GM21529 (cell line): ENCODE measurements at regions not wholly inside any gene's neighbourhood (a gene's known extent, or its start where the extent isn't known, plus 50 kb on each side); places are given as distances from the start of the nearest gene placed in this dataset.

Experiments
- ATAC-seq: cut with Tn5 transposase; IDR thresholded peaks from one replicate; pipeline ENCODE4 v1.9.1; 2021; ENCODE audit not compliant: unreplicated experiment

GRCh38 chr11:92383430-92383829, 158.8 kb downstream of the FAT3 start:
- no peak for ATAC-seq

- no peak for ATAC-seq
Measured at GRCh38 chr11:92384358-92384757, 159.7 kb downstream of the FAT3 start.

GRCh38 chr11:92384802-92385201, 160.2 kb downstream of the FAT3 start:
- ATAC-seq: no peak

DNA sequence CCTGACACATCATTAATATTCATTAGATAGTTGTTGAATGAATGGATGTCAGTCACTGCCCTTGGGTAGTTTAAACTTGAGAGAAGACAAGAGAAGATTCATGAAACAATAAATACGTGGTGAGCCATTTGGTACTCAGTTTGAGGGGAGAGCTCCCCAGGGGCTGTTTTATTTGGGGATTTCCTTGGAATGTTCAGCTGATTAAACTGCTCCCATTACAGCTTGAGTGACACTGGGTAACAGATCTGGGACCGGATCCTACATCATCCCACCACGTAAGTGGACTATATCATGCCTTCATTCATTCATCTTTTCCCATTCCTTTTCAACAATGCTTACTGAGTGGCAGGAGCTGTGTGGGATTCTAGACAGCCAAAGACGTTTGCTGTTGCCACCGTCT, 162.0 kb downstream of the FAT3 start:
- no peak for ATAC-seq

DNA sequence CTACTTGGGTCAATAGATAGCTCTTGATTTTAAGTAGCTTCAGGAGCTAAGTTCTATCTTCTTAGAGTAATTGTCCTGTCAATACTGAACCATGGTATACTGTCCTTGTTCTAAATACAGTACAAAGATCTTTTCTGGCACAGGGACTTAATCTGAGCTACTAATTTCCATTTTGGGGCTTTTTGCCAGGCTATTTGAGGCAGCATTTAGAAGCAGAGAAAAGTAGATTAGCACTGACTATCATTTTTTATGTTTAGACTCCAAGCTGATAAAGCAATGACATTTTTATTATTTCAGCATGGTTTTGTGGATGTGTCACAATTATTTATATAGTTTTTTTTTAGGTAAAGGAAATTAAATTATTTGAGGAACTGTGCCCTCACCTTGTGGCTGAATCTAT, 163.2 kb downstream of the FAT3 start:
- no peak for ATAC-seq

DNA sequence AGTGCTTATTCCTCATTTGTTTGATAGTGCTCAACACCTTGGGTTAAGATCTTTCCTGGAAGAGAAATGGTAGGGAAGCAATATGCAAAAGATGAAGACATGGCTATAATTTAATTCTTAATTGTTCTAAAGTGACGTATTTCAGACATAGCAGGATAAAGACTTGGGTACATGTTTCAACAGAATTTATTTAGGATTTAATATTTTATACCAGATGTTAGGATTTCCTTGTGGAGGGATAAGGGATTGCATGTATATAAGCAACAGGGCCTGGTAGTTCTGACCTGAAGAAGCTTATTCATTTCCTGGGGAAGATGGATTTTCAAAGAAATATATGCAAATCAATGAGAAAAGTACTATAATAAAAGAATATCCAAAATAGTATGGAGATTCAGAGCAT, 163.8 kb downstream of the FAT3 start:
- no peak for ATAC-seq

- ATAC-seq: no peak
Measured at GRCh38 chr11:92390783-92391182, 166.2 kb downstream of the FAT3 start.

- ATAC-seq: no peak
Measured at GRCh38 chr11:92391364-92391763, 166.7 kb downstream of the FAT3 start.

DNA sequence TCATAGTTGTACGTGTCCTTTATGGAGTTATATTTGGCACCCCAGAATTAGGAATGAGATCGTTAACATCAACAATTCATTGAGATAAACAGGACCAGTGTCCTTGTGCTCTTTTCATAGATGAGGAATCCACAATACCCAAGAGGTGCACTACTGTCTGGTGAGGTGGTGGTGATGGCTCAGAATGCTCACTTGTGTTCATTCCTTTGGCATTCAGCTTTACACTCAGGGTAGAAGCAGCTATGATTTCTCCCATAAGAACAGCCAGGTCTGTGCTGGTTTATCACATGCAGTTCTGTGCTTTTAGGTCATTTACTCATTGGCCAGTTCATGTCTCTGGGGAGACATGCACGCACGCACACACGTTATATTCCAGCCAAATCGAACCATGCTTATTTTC, 167.2 kb downstream of the FAT3 start:
- no peak for ATAC-seq

- ATAC-seq: no peak
Measured at GRCh38 chr11:92393218-92393617, 168.6 kb downstream of the FAT3 start.

DNA sequence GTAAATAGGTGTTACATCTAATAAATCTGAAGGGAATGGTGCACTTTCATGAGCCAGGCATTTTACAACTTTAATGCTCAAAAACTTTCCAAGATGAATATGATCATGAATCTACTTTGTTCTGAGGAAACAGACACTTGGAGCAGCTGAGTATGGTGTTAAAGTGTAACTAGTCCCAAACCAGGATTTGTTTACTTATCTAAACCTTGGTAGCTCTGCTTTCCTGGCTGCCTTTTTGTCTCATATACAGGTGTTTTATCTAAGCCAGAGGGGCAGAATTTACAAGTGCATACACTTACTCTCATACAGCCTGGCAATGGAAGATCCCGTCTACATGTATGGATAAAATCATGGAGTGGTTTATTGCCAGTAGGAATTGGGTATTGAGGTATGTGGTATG, 171.5 kb downstream of the FAT3 start:
- no peak for ATAC-seq

DNA sequence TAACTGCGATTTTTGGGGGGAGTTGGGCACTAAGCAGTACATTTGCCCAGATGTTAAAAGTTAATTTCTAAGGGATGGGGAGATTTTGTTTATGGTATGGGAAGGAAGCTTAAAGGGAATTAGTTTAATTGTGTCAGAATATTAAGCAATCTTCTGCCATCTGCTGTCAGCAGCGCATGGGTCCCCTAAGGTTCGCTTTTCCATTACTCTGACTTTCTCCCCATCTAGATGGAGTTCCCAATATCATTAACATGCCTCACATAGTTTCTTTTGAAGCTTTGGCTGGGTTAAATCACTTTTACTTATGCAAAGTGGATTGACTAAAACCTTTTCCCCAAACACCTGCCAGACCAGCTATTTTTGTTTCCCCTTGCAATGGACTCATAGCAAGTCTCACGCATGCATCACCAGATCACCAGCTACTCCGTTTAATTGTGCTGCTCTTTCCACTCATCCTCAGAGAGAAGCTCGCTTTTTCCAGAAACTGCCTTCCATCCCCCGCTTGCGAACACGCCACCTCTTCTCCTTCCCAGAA, 172.7 kb downstream of the FAT3 start:
- ATAC-seq: no peak

GRCh38 chr11:92399705-92400104, 175.1 kb downstream of the FAT3 start:
- ATAC-seq: no peak

GRCh38 chr11:92401520-92401919, 176.9 kb downstream of the FAT3 start:
- ATAC-seq: no peak

DNA sequence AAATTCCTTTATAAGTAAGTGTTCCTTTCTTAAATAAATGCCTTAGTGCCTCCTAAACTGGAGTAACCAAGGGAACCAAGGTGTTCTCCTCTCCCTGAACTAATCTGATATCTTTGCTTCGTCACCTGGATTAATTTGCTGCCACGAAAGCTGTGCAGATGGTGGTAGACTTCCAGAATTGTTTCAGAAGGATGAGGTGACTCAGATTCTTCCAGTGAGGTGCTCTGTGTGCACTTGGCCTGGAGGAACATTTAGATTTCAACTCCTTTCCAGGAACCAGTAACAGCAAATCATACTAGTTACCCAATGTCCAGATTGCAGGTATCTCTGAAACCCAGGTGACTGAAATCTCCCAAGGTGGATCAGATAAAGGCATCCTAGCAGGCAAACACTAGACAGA, 181.9 kb downstream of the FAT3 start:
- ATAC-seq: no peak

DNA sequence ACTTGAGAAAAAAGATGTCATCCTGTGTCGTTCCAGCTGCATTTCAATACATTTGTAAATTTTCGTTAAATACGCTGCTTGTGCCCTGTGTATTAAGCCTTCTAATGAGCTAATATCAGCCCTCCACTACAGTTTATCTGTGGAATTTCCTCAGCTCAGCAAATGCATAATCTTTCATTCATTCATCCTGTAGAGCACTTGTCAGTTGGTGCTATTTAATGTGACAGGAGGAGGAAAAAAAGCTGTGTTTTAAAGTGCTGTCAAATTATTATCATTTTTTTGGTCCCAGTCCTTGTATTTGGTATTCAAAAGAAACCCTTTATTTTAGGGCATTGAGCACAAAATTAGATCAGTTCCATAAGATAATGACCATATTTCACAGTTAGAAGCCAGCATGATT, 184.7 kb downstream of the FAT3 start:
- no peak for ATAC-seq

DNA sequence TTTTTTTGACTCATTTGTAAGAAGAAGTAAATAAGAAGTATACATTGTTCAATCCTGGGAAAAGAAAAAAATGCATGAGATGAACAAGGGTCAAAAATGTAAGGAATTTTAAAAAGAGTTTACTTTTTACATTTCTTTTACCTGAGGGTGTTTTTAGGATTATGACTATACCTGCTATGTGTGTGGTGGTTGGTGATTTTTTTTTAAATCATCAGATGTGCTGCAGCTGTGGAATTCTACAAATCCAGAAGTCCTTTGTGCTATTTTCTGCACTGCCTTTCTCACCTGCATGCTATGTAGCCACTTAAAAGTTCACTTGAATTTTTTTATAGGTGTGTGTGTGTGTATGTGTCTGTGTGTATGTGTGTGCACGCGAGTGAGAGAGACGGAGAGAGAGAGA, 185.3 kb downstream of the FAT3 start:
- ATAC-seq: no peak

DNA sequence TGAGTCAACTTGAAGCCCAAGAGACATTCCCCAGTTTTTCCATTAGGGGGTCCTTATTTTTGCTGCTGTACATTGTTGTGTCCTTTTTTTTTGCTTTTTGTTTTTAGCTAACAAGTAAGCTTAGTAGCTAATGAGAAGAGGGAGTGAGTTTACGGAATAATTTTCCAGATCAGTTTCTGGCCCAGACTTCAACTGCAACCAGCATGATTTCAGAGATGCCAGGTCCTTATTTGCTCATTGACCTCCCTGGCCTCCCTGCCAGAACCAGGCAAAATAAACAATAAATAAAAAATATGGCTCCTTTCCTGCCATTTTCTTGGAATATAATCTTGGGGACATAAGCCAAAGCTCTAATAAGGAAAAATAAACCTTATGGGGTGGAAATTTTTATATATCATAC, 185.9 kb downstream of the FAT3 start:
- no peak for ATAC-seq

DNA sequence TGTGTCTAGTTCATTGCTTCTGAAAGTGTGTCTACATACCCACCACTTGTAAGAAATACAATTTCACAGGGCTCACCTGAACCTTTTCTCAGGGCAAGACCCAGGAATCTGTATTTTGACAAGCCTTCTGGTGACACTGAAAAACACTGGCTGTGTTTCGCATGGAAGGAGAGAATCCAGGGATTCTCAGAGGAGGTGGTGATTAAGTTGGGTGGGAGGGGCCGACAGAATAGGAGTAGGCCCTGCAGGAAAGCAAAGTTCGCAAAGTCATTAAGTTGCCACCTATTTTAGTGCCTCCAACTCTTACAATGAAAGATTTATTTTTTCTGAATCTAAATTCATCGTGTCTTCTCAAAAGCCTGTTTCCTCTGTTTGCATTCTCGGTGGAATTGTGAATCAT, 186.8 kb downstream of the FAT3 start:
- no peak for ATAC-seq

DNA sequence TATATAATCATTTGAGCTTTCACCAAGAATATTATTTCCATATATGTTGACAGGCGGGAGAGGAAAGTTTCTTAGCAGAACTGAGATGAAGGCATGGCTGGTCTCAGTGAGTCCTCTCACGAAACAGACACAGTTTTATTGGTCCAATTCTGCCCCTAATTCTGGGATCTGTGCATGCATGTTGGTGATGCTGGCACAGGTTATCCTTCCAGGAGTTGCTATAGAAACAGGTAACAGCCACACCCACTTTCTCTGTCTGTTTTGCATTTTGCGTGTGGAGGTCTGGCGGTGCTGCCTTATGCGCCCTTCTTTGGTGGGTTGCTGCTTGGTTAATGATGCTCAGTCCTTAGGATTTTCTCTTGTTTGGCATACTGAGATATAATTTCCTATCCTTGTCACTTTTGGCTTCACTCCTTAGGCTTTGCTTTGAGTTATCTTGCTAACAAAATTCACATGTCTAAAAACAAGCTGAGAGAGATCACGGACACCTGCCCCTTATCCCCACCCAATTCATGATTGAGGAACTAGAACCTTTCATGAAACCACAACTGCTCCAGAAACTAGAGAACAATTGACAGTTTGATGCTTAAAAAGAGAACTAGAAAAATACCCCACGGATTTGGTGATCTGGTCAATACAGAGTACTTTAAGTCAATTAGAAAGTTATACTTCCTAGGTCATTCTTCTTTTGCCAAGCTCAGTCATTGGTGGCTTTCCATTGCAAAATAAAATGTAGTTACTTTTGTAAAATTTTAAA, 189.3 kb downstream of the FAT3 start:
- ATAC-seq: no peak

DNA sequence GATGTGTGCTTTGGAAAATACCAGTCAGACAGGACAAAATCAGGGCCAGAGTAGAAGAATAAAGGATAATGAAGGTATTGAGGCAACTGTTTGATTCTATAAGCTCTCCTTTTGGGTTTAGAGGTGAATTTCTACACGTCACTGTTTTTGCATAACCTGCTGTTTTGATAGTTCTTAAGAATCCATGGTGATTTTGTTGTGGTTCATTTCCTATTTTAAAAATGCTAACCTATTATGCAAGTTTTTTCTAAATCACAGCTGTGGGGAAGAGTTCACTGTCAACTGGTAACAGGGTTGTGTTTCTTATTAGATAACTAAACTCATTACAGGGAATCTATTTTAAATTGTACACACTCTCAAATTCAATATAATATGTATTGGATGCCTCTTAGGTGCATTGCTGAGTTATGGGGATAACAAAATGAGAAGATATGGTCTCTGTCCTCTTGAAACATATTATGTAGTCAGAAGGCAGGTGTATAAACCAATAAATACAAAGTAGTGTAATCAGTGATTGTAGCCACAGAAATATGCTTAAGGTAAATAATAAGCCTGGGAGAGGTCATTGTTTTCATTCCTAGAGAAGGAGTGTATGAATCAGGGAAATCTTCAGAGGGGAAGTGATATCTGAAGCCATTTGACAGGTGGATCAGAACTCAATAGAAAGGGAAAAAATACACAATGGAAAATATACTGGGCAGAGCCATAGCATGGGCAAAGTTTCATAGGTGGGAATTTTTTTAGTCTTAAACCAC, 192.5 kb downstream of the FAT3 start:
- no peak for ATAC-seq
